GM12878 (cell line): ENCODE measurements at regions not wholly inside any gene's neighbourhood (a gene's known extent, or its start where the extent isn't known, plus 50 kb on each side); places are given as distances from the start of the nearest gene placed in this dataset.

ENCODE experiments used
- ATAC-seq: fragments of 200-7000 bp; cut with Tn5 transposase; 3 replicates; pipeline ENCODE4 v1.9.1; 2020; ENCODE audit warnings: mild to moderate bottlenecking, moderate library complexity
- BruUV-seq: library from RNA; stranded (reverse); fragments of 400-500 nt; replicated peaks from 2 replicates; lab custom pipeline; 2021; lab: Mats Ljungman, UMichigan
- CTCF ChIA-PET: fragments of 300-600 bp; sonication (Branson Sonifier 250); formaldehyde crosslinking; extraction: SDS; loops from one replicate; lab custom pipeline; 2021; ENCODE audit warnings: inconsistent platforms; lab: Yijun Ruan, JAX
- POLR2A ChIA-PET: fragments of 350-600 bp; formaldehyde crosslinking; extraction: SDS; loops from one replicate; lab custom pipeline; 2021; ENCODE audit warnings: inconsistent platforms; lab: Charles Lee
- RAD21 ChIA-PET: fragments of 300-600 bp; sonication (Branson Sonifier 250); formaldehyde crosslinking; loops from one replicate; lab custom pipeline; 2023; ENCODE audit warnings: antibody characterized with exemption; ENCODE audit not compliant: unreplicated experiment; lab: Charles Lee
- SMC1A ChIA-PET: fragments of 300-600 bp; sonication (Branson Sonifier 250); formaldehyde crosslinking; loops from one replicate; lab custom pipeline; 2023; ENCODE audit not compliant: unreplicated experiment, uncharacterized antibody; lab: Charles Lee
- DNase-seq: peaks from one replicate; pipeline ENCODE4 v3.0.0-alpha.2; 2011; ENCODE audit warnings: low read depth, low spot score
- FAIRE-seq: peaks from 3 replicates; lab custom pipeline; 2011; peaks lifted over from hg19 to GRCh38; lab: Jason Lieb, UNC
- H2AFZ ChIP-seq: 2 replicates; pipeline ENCODE4 v1.6.0; 2011; ENCODE audit warnings: low read depth, low read length, control low read depth; ENCODE audit not compliant: control insufficient read depth
- H3K27ac ChIP-seq: 2 replicates; pipeline ENCODE4 v1.5.1; 2011; ENCODE audit warnings: control low read depth; ENCODE audit not compliant: control insufficient read depth, insufficient read depth
- H3K27me3 ChIP-seq, 2 experiments: replicated peaks in 1 of 2; 2 replicates each; pipeline versions ENCODE4 v1.6.0 to v1.6.1; 2011; ENCODE audit warnings: low read length in 1 of 2; ENCODE audit not compliant: control insufficient read depth in 2 of 2, insufficient read depth in 2 of 2
- H3K36me3 ChIP-seq, 2 experiments: 2 replicates each; pipeline ENCODE4 v1.5.1; 2011; ENCODE audit warnings: low read length in 1 of 2; ENCODE audit not compliant: control insufficient read depth in 2 of 2, insufficient read depth in 2 of 2
- H3K4me1 ChIP-seq: 2 replicates; pipeline ENCODE4 v1.6.1; 2011; ENCODE audit warnings: mild to moderate bottlenecking, low read length, moderate library complexity, mixed read lengths; ENCODE audit not compliant: control insufficient read depth, insufficient read depth
- H3K4me2 ChIP-seq: 2 replicates; pipeline ENCODE4 v1.6.0; 2011; ENCODE audit warnings: control low read depth; ENCODE audit not compliant: control insufficient read depth, insufficient read depth
- H3K4me3 ChIP-seq: fragments of 200-600 bp; sonication (generic); 2 replicates; pipeline ENCODE4 v1.5.1; 2016
- H3K79me2 ChIP-seq: 2 replicates; pipeline ENCODE4 v1.6.0; 2011; ENCODE audit warnings: low read length; ENCODE audit not compliant: control insufficient read depth, insufficient read depth
- H3K9ac ChIP-seq: 2 replicates; pipeline ENCODE4 v1.8.0; 2011; ENCODE audit warnings: low read length, control low read depth, mixed read lengths; ENCODE audit not compliant: control insufficient read depth, insufficient read depth
- H3K9me3 ChIP-seq: replicated peaks from 3 replicates; pipeline ENCODE4 v1.5.1; 2011; ENCODE audit warnings: mild to moderate bottlenecking, low read length; ENCODE audit not compliant: control insufficient read depth, insufficient read depth
- H4K20me1 ChIP-seq: 2 replicates; pipeline ENCODE4 v1.6.0; 2011; ENCODE audit not compliant: control insufficient read depth, insufficient read depth
- ATF2 ChIP-seq: IDR thresholded peaks from 2 replicates; pipeline ENCODE4 v1.6.1; 2012; ENCODE audit warnings: low read length, inconsistent platforms
- BRCA1 ChIP-seq: IDR thresholded peaks from 2 replicates; pipeline ENCODE4 v1.6.1; 2011; ENCODE audit warnings: low read depth, low read length, improper control_type of control experiment
- ESRRA ChIP-seq: IDR thresholded peaks from 2 replicates; pipeline ENCODE4 v1.6.1; 2012; ENCODE audit warnings: mild to moderate bottlenecking, low read length, improper control_type of control experiment
- ETV6 ChIP-seq, 2 experiments: fragments of 450-650 bp in 1 of 2; IDR thresholded peaks in 1 of 2; conservative IDR thresholded peaks in 1 of 2; 2 replicates each; pipeline ENCODE4 v1.6.1; 2014; ENCODE audit warnings: antibody characterized with exemption in 1 of 2, borderline replicate concordance in 1 of 2, low read depth in 1 of 2, mild to moderate bottlenecking in 1 of 2, moderate library complexity in 1 of 2
- HCFC1 ChIP-seq: fragments of 150-350 bp; IDR thresholded peaks from 2 replicates; pipeline ENCODE4 v1.6.1; 2014; ENCODE audit warnings: low read length
- PRDM15 ChIP-seq: fragments of 450-650 bp; formaldehyde crosslinking; IDR thresholded peaks from 2 replicates; pipeline ENCODE4 v1.4.0; 2020; ENCODE audit warnings: mild to moderate bottlenecking, moderate library complexity
- RB1 ChIP-seq: fragments of 450-650 bp; formaldehyde crosslinking; IDR thresholded peaks from 2 replicates; pipeline ENCODE4 v1.6.1; 2017; ENCODE audit warnings: mild to moderate bottlenecking, borderline replicate concordance
- TCF7 ChIP-seq: IDR thresholded peaks from 2 replicates; pipeline ENCODE4 v1.6.1; 2014; ENCODE audit warnings: antibody characterized with exemption, borderline replicate concordance
- WRNIP1 ChIP-seq: IDR thresholded peaks from 2 replicates; pipeline ENCODE4 v1.6.1; 2011; ENCODE audit warnings: low read depth, low read length, improper control_type of control experiment, borderline replicate concordance
- ZNF622 ChIP-seq: fragments of 450-650 bp; IDR thresholded peaks from 2 replicates; pipeline ENCODE4 v1.6.1; 2017; ENCODE audit warnings: mild to moderate bottlenecking, inconsistent platforms
- WGBS: methylation state at CpG from one replicate; pipeline ENCODE4 v1.1.6; 2016; ENCODE audit warnings: low lambda C conversion rate; ENCODE audit not compliant: insufficient replicate concordance, insufficient coverage; ENCODE audit errors: missing lambda C conversion rate; 5-methylcytosine and 5-hydroxymethylcytosine counted together
- in situ Hi-C: fragments of 300-500 bp; cut with MboI; formaldehyde crosslinking; loops from 9 replicates; pipeline ENCODE4 v1.14.3; 2018; ENCODE audit warnings: mixed read lengths
- intact Hi-C: fragments of 100-400 bp; cut with micrococcal nuclease; formaldehyde crosslinking; loops from one replicate; pipeline ENCODE4 v1.14.2; 2022; ENCODE audit not compliant: unreplicated experiment

GRCh38 chr2:77588438-77588837 is 66.3 kb upstream of the LRRTM4 start:
- RAD21 ChIA-PET: no interaction called here
- Histone ChIP-seq H3K4me3 (no peak overlapping the region), H3K36me3 (no peaks in the 10 kb centered on the region), H3K9ac (no peak overlapping the region), H3K27me3 (no peaks in the 10 kb centered on the region), H4K20me1 (no peaks in the 10 kb centered on the region), H3K79me2 (no peaks in the 10 kb centered on the region), H3K9me3 (no peaks in the 10 kb centered on the region; the same call in 2 of the 3 replicates), H3K4me1 (no peaks in the 10 kb centered on the region), H3K4me2 (no peak overlapping the region), H3K27ac (no peak overlapping the region), H2AFZ (no peak overlapping the region)
- DNase-seq: no peak
- SMC1A ChIA-PET: no interaction called here
- POLR2A ChIA-PET: no interaction called here
- TF ChIP-seq RB1: no peak
- no peak for TF ChIP-seq WRNIP1
- TF ChIP-seq ESRRA: no peak
- TF ChIP-seq BRCA1: no peak
- no peak for TF ChIP-seq TCF7
- no peak for TF ChIP-seq PRDM15 (CRISPR knock-in tag)
- no peak for TF ChIP-seq ETV6 (conservative IDR thresholded peaks at IDR 0.05 in 1 of 2, IDR thresholded peaks at IDR 0.05 in 1 of 2; ENCODE audit: borderline replicate concordance in 1 of 2, low read depth in 1 of 2)
- TF ChIP-seq HCFC1: no peak
- no peak for TF ChIP-seq ZNF622
- TF ChIP-seq ATF2: no peak
- no peak for ATAC-seq
- intact Hi-C loops: no loop called here
- in situ Hi-C loops: no loop called here
- no peak for FAIRE-seq
- CTCF ChIA-PET: no interaction called here
- BruUV-seq: no TSS peak
- 37% methylated on average over 3 of the region's 3 CpGs for WGBS
